HG03442 (cell line): ENCODE measurements at regions not wholly inside any gene's neighbourhood (a gene's known extent, or its start where the extent isn't known, plus 50 kb on each side); places are given as distances from the start of the nearest gene placed in this dataset.

Source experiments
- ATAC-seq: cut with Tn5 transposase; IDR thresholded peaks from one replicate; pipeline ENCODE4 v1.9.1; 2021; ENCODE audit warnings: mild to moderate bottlenecking, moderate library complexity; ENCODE audit not compliant: unreplicated experiment

DNA sequence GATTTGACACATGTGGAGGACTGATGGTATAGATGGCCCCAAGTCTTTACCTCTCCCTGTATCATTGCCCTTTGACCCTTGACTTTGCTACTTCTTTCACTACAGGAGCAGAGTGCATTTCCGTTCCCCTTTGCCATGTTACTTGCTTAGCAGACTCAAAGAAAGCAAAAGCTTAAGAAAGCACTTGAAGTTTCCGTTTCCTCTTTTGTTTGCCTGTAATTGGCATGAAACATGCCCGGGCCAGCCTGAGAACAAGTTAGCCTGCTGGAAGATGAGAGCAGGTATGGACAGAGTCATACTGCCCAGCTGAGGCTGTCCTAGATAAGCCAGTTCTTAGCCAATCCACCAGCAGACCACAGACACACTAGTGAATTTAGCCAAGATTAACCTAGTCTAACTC, 206.0 kb downstream of the BCOR start:
- ATAC-seq, result peak; percentile 46

DNA sequence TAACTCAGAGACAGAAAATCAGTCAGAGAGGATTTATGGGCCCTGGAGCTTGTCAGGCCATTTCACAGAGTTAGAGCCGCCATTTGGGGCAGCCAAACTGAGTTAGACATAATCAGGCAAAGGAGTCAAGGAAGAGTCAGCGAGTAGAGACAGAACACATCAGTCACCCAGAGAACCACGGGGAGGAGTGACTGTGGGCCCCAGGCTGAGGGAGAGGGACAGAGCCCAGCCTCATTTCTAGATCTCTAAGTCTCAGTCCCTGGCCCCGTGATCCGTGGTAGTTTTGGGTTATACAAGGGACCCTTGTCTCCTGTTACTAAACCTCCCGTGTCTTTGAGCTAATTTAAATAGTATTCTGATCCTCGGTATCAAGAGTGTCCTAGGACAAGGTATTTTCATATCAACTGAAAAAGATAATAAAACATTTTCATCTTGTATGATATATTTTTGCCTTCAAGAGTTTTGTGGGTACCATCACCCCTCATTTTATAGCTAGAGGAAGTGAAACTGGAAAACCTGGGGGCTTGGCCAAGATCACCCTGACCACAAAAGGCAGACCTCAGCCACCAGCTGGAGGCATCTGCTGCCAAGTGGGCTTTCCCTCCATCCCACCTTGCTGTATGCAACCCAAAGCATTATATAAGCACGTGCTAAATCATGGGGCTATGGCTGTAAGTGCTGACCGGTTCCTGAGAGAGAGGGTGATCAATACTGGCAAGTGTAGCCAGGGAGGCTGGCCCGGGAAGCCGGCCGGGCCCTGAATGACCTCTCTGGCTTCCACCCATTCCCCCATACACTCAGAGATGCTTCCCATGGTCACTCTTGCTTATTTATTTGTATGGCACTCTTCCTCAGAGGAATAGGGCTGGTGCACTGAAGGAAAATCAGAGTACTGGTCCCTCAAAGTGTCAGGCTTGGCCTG, 204.1 kb downstream of the BCOR start:
- no peak for ATAC-seq

DNA sequence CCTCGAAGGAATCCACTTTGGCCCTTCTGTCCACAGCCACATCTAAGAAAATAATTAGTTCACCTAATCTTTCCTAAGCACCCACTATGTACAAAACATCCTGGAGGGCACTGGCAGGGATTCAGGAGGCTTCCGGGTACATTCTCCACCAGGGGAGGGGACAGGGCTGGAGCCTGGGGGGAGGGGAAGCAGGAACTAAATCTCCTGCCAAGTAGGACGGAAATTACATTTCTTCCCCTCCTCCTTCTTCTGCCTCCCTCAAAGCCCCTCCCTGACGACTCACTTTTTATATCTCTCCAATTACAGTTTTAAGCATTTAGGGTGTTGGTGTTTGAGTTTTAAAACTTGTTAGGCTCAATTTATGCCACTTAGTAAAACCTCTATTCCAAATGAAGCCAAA, 203.1 kb downstream of the BCOR start:
- ATAC-seq, result no peak

DNA sequence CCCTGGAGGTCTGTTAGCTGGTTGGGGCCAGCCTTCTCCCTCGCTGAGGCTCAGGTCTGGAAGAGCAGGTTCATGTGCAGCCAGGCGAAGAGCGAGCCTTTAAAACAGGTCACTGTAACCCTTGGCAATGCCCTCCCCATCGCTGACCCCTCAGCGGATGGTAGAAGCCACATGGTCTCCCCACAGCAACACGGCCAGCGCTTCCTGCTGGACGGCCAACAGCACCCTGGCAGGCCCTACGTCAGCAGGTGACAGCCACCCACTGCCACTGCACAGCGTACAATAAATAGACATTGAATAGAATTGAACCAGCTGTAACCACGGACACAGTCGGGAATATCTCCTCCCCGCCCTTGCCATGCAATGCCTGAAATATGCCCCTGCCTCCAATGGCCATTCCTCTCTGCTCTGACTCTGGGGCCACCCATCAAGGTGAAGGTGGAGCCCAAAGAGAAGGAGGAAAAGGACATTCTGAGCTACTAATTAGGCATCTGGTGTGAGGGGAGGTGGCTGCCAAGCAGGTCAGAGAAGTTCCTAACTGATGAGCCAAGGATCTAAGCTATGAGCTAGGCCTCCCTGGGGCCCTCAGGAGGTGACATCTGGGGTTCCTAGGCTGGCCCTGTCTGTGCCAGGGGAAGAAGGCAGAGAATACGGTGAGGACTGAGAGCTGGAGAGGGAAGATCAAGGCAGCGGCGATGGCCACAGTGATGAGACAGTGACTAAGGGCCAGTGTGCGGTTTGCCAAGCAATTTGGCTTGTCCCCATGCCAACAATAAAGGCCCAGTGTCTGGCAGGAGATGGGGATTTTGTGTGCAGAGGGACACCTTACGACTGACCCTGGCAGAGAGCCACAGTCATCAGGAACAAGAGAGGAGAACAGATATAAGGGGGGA, 202.3 kb downstream of the BCOR start:
- no peak for ATAC-seq

DNA sequence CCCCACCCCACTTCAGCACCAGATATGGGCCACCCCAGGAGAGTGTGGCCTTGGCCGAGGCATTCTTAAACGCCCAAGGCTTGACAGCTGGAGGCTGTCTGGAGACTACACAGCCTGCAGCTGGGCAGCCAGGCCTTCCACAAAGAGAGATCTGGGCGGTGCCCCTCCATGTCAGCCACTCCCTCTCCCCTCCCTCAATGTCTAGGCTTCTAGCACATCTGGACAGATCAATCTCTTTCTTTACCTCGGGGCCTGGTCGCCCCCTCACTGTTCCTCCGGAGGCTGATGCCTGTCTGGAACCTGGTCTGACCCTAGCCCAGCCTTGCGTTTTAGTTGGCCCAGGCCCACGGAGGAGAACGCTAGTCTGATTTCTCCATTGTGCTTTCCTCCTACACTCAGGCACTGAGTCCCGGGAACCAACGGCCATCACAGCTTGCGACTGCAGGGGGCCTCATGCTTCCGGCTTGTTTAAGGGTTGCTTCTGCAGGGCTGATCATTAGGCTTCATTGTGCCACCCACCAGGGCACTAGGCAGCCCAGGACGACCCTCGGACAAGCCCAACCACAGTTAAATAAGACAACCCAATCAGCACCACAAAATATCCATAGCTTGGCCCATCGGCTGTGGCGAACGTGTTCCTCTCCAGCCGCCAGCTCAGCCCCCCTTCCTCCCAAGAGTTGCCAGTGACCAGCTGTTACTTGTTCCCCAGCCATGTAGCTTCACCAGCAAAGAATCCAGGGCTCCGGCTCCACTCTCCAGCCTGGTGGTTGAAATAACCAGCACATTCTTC, 200.6 kb downstream of the BCOR start:
- ATAC-seq, result no peak

DNA sequence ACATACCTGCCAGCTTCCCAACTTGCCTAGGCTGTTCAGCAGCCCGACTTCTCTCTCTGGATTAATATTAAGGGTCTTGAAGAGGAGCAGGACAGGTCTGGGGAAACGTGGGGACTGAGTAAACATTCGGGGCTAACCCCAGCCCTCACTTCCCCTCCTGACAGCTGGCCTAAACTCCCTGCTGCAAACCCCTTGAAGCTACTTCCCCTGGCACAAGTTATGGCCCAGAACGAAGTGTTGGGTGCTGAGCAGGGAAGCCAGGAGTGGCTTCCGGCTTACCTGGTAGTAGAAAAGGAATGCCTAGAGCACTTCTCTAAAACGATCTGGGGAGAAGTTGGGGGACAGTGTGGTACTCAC, 200.0 kb downstream of the BCOR start:
- ATAC-seq, result no peak

DNA sequence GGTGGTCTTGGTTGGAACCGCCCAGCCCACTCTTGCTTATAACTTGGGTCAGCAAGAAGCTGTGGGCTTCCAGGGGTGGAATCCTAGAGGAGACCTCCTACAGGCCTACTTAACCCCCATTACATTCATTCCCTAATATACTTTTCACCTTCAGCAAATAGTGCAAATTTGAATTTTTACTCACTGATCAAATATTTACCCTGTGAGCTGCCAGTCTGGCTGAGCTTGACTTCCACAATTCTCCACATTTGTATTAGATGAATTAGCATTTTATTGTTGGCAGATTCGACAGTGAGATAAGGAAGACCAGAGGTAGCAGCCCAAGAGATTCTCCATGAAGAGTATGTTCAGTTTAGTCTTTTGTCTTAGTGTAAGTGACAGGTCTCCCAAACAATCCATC, 199.6 kb downstream of the BCOR start:
- ATAC-seq, result no peak

DNA sequence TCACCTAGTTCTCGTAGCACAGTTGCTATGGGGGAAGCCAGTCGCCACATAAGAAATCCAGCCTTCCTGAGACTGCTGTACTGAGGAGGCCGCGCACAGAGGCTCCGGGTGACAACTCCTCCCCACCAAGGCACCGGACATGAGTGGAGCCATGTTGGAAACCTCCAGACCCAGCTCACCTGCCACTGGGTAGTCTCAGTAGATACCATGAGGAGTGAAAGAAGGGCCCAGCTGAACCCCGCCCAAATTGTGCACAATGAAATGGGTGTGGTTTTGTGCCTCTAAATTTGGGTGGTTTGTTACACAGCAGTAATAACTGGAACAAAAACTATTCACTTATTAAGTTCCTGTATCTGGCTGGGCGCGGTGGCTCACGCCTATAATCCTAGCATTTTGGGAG, 198.7 kb downstream of the BCOR start:
- ATAC-seq, result no peak

DNA sequence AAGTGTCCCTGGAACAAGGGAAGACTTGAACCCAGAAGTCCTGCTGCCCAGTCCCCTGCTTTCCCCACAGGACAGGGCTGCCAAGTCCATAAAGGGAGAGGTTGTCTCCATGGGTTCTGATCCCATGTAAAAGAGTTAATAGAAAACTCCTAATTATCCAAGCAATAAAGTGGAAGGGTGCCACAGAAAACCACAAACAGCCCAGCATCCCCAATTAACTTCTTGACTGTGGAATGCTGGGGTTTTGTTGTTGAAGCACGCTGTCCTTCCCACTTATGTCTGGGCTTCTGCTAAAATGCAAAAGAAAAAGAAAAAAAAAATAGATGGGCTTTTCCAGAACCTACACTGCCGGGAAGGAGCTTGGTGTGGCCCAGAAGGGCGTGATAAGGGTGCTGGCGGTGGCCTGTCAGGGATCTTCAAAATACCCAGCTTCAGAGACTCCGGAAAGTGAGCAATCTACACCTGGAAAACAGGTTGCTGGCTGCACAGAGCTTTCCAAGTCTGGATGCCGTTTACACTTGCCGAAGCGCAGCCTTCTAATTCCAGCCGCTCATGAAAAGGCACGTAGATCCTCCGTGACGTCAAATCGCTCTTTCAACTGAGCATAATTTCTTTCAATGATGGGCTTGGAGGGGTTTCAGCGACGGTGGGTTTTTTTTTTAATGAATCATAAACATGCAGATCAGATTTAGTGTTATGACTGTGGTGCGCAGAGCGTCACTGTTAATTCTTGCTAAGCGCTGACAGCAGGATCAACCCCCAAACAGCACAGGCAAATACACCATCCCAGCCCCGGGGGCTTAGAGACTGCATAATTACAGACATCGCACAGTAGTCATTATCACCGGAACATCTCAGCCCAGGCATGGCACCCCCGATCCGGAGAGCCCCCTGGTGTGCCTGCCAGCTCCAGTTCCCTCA, 197.6 kb downstream of the BCOR start:
- ATAC-seq, result no peak

DNA sequence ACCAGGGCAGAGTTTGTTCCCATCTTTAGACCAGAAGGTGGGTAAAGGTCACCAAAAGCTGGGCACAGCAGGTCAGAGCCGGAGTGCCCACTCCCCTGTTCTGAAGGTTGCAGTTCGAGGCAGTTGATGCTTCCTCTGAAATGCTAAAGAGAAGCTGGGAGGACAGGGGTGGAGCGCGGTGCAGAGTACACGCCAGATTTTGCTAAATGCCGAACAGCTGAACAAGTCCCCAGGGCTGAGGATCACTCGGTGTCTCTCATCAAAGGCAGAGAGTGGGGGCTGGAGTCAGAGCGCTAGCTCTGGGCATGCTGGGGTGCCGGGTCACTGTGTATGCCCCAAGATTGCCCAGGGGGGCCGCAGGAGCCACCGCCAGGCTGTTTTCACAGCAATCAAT, 197.0 kb downstream of the BCOR start:
- no peak for ATAC-seq

DNA sequence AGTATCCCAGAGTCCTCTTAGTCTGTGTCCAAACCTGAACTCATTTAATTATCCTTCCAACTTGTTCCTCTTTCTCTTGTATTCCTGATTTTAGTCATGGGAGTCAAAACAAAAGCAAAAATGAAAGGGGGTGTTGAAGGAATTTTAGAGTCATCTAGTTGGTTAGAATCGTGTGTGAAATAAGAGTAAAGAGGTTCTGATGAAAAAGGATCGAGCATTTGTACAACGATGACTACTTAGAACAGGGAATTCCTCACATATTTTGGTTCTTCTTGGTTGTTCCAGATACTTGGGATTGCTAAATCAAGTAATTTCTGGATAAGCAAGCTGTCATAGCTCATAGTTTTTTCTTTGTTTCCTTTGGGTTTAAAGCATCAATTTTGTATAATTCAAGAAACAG, 194.4 kb downstream of the BCOR start:
- ATAC-seq, result no peak

DNA sequence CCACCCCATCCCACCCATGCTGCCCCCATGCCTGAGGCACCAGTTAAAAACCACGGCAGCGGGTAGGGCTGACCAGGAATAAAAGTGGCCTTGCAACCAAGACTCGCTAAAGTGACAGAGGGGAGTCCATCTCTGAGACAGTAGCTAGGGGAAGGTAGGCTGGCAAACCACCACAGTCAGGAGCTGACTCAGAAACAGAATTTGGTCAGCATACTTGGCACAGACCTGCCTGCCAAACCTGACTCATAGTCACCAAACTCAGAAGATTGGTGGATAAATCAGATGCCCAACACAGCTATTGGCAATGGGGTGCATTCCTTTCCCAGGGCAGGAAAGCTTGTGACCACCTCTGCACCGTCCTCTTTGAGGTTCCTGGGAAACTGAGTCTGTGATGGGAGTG, 193.8 kb downstream of the BCOR start:
- no peak for ATAC-seq

DNA sequence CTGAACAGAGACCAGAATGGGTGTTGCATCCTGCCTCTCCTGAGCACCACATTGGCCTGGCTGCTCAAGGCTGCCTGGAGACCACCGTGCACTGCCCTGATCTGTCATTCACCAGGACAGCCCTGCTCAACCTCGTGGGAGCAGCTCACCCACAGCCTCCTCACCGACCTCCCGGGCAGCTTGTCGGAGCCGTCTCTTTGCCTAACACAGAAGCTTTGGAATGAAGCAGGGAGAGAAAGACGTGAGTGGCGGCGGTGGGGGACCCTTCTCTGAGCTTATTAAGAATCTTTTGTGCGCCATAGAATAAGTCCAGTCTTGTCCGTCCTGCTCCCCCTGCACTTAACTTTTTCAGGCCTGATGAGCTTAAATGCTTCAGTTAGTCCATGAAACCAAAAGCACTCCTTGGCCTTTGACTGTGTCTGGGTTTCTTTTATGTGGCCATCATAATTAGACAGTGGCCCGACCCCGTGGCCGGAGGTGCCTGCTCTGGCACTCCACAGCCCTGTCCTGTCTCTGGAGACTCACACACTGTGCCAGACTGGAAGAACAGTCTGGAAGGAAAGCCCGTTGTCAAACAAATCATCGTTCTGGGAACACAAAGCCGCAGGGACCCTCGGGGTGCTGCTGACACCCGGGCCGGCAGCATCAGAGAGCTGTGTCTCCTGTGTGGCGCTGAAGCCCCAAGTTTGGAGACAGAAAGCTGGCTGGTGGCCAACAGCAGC, 192.8 kb downstream of the BCOR start:
- no peak for ATAC-seq

DNA sequence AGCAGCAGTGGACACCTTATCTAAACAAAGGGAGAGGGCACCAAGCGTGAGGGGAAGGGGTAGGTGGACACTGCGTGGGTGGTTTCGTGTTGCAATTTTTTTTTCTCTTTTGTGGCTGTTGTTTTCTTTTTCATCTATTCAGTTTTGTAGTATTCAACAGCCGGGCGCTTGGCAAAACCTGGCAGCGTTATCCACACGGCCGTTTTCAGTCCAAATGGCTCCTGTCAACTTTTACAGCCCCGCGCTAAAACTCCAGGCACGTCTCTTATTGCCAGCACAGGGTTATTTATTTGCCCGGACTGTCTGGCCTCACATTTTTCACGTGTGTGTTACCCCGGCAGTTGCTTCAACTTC, 192.2 kb downstream of the BCOR start:
- no peak for ATAC-seq

DNA sequence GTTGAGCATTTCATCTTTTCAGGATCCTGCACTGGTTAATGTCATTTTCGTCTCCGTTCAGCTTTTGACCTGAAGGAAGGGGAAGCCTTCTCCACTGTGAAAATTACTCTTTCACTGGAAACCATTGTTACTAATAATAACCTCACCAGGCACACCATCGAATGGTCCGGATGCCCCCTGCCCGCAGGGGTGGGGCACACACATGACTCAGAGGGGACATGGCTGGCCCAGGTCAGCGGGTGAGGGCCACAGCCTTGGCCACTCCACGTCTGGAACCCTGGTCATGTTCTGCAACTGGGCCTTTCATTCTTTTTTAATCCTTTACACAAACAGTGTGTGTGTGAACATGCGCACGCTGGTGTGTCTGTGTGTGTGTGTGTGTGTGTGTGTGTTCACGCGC, 191.8 kb downstream of the BCOR start:
- ATAC-seq, result no peak

DNA sequence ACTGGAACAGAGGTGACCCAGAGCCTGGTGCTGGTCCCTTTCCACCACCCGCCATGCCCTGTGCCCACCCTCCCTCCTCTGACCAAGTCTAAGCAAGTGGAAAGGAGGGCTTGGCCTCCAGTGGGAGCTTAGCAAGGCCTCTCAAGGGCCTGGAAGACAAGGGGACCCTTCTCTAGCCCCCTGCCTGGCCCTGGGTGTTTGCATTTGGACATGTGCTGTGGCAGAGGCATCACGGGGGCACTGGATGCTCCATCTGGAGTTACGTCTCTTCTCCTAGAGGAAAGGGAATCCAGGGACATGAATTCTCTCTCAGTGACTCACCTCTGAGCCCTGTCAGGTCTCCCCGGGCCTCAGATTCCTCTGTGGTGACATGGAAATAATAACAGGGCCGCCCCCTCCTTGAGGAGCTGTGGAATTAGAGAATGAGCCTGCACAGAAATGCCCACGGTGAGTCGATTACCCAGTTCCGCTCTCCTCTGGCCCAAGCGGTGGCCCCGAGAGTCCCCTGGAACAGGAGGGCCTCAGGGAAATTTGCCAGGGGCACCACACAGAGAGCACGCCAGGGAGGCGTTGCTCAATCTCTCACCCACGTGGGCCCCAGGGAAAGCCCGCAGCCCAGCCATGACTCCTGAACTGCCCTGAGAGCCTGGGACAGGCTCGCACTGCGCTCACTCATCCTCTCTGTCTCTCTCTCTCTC, 189.6 kb downstream of the BCOR start:
- ATAC-seq, result no peak

DNA sequence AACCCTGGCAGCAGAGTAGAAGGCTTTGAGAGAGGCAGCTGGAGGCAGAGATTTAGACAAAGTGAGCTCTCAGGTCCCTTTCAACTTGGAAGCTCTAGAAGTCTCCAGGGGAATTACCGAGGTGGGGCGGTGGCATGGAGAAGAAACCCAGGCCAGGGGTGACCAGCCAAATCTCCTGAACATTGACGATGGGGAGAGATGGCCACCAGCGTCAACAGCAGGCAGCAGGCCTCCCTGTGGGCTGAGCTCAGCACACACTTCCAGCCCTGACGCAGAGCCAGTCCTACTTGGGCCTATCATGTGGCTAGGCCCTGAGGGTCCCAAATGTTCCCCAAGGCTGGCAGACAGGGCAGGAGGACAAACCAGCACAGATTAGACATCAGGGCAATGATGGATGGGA, 187.8 kb downstream of the BCOR start:
- ATAC-seq, result no peak

DNA sequence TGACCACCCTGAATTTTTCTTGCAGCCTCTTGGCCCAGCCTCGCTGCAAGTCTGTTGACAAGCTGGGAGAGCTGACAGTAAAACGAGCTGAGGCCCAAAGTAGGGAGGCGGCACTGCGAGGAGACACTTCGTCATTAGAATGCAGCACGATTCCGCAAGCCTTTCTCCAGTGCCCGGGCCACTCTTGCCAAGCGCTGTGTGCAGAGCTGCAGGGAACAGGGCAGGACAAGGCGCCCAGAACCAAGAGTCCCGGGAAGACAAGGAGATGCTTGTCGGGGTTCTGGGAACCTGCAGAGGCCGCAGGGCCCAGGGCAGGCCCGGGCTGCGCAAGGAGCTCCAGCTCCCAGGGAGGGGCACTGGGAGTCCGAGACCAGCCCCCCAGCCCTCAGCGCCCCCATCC, 187.1 kb downstream of the BCOR start:
- no peak for ATAC-seq

DNA sequence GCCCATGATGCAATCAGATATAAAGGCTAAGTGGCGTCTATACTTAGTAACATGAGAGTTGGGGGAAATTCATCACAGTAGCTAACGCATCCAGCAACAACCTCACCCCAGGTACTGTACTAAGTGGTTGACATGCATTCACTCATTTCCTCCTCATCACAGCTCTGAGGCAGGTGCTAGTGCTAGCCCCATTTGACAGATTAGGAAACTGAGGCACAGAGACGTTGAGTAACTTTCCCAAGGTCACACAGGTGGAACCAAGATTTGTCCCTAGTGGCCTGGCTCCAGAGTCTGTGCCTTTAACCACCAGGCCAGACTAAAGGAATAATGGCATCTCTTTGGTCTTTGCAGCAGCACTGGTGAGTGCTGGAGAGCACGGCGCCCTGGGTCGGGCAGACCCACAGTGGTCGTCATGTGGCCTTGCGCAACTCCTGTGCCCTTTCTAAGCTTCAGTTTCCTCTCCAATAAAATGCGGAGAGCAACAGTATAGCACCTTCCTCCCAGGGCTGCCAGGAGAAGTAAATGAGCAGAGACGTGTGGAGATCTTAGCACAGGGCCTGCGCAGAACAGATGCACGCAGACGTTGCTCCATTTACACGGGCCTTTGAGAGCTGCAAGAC, 186.4 kb downstream of the BCOR start:
- no peak for ATAC-seq
